Endothelial cell (in vitro differentiated cells): ENCODE measurements at regions not wholly inside any gene's neighbourhood (a gene's known extent, or its start where the extent isn't known, plus 50 kb on each side); places are given as distances from the start of the nearest gene placed in this dataset.

Source experiments
- DNase-seq: peaks from one replicate; pipeline ENCODE4 v3.0.0; 2021; ENCODE audit warnings: low spot score
- H3K27ac Mint-ChIP-seq: one replicate; pipeline ENCODE4 v1.8.0; 2021; ENCODE audit warnings: mixed read lengths, inconsistent platforms; ENCODE audit not compliant: unreplicated experiment
- H3K27me3 Mint-ChIP-seq: one replicate; pipeline ENCODE4 v1.8.0; 2021; ENCODE audit warnings: mild to moderate bottlenecking, moderate library complexity, mixed read lengths, inconsistent platforms; ENCODE audit not compliant: unreplicated experiment
- H3K36me3 Mint-ChIP-seq: one replicate; pipeline ENCODE4 v1.8.0; 2021; ENCODE audit warnings: mild to moderate bottlenecking, low read depth, mixed read lengths, inconsistent platforms; ENCODE audit not compliant: unreplicated experiment
- H3K4me1 Mint-ChIP-seq: one replicate; pipeline ENCODE4 v1.8.0; 2021; ENCODE audit warnings: mild to moderate bottlenecking, mixed read lengths, inconsistent platforms; ENCODE audit not compliant: unreplicated experiment
- H3K4me3 Mint-ChIP-seq: one replicate; pipeline ENCODE4 v1.8.0; 2021; ENCODE audit warnings: mild to moderate bottlenecking, mixed read lengths, inconsistent platforms; ENCODE audit not compliant: unreplicated experiment
- H3K9me3 Mint-ChIP-seq: one replicate; pipeline ENCODE4 v1.8.0; 2021; ENCODE audit warnings: mixed read lengths, inconsistent platforms; ENCODE audit not compliant: unreplicated experiment
- CTCF ChIP-seq: fragments of 200-600 bp; sonication (generic); IDR thresholded peaks from one replicate; pipeline ENCODE4 v1.5.0; 2021; ENCODE audit warnings: antibody characterized with exemption; ENCODE audit not compliant: unreplicated experiment

GRCh38 chr20:7091655-7092054 lies 324.2 kb downstream of the BMP2 start:
- Mint-ChIP-seq H3K27ac (no peak overlapping the region), H3K4me3 (no peak overlapping the region), H3K4me1 (no peaks in the 10 kb centered on the region), H3K27me3 (no peaks in the 10 kb centered on the region), H3K9me3 (no peaks in the 10 kb centered on the region), H3K36me3 (no peaks in the 10 kb centered on the region)
- TF ChIP-seq CTCF = no peak
- no peak for DNase-seq

GRCh38 chr20:7094438-7094997 lies 327.0 kb downstream of the BMP2 start:
- Mint-ChIP-seq H3K27me3 (no peaks in the 10 kb centered on the region), H3K4me3 (no peak overlapping the region), H3K36me3 (no peaks in the 10 kb centered on the region), H3K27ac (no peak overlapping the region), H3K4me1 (no peaks in the 10 kb centered on the region), H3K9me3 (no peaks in the 10 kb centered on the region)
- DNase-seq = peak; percentile 68
- TF ChIP-seq CTCF = peak; percentile 89

GRCh38 chr20:7106910-7107309 lies 339.4 kb downstream of the BMP2 start:
- no peak overlapping the region for H3K27ac Mint-ChIP-seq
- H3K9me3 Mint-ChIP-seq = no peaks in the 10 kb centered on the region
- TF ChIP-seq CTCF = no peak
- H3K36me3 Mint-ChIP-seq = no peaks in the 10 kb centered on the region
- no peaks in the 10 kb centered on the region for H3K4me1 Mint-ChIP-seq
- no peak overlapping the region for H3K4me3 Mint-ChIP-seq
- no peak for DNase-seq
- H3K27me3 Mint-ChIP-seq = peaks cover 3% of the 10 kb centered on the region

- DNase-seq = no peak
- Mint-ChIP-seq H3K27me3 (peaks cover 1% of the 10 kb centered on the region), H3K4me3 (no peak overlapping the region), H3K27ac (no peak overlapping the region), H3K9me3 (no peaks in the 10 kb centered on the region), H3K4me1 (no peaks in the 10 kb centered on the region), H3K36me3 (no peaks in the 10 kb centered on the region)
- TF ChIP-seq CTCF = no peak
These were observed 341.4 kb downstream of the BMP2 start for GRCh38 chr20:7108929-7109328.

- peak; percentile 60 for DNase-seq
- no peaks in the 10 kb centered on the region for H3K9me3 Mint-ChIP-seq
- H3K27me3 Mint-ChIP-seq = no peaks in the 10 kb centered on the region
- peak; percentile 15 for TF ChIP-seq CTCF
- H3K27ac Mint-ChIP-seq = no peak overlapping the region
- H3K4me1 Mint-ChIP-seq = no peaks in the 10 kb centered on the region
- H3K4me3 Mint-ChIP-seq = no peak overlapping the region
- no peaks in the 10 kb centered on the region for H3K36me3 Mint-ChIP-seq
These were observed 346.3 kb downstream of the BMP2 start for GRCh38 chr20:7113577-7114466.
